ENCODE measurements at regions not wholly inside any gene's neighbourhood (a gene's known extent, or its start where the extent isn't known, plus 50 kb on each side); places are given as distances from the start of the nearest gene placed in this dataset.

DNA sequence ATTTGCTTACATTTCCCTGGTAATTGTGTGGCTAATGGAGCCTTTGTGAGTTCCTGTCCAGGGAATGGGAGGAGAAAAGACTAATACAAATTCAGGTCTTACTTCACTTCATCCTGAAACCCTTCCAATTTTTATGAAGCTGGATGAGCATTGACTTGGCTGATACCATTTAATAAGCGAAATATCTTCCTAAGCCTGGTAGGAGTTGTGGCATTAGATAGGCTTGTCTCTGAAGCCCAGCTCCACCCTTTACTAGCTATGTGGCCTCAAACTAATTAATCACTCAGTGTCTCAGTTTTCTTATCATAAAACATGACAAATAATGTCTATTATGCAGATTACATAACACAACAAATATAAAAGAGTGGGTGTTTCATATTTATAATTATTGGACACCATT, 106.3 kb downstream of the FGF9 start:
- TF ChIP-seq, protein P1, sequence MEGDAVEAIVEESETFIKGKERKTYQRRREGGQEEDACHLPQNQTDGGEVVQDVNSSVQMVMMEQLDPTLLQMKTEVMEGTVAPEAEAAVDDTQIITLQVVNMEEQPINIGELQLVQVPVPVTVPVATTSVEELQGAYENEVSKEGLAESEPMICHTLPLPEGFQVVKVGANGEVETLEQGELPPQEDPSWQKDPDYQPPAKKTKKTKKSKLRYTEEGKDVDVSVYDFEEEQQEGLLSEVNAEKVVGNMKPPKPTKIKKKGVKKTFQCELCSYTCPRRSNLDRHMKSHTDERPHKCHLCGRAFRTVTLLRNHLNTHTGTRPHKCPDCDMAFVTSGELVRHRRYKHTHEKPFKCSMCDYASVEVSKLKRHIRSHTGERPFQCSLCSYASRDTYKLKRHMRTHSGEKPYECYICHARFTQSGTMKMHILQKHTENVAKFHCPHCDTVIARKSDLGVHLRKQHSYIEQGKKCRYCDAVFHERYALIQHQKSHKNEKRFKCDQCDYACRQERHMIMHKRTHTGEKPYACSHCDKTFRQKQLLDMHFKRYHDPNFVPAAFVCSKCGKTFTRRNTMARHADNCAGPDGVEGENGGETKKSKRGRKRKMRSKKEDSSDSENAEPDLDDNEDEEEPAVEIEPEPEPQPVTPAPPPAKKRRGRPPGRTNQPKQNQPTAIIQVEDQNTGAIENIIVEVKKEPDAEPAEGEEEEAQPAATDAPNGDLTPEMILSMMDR (conservative IDR thresholded peaks at IDR 0.05; ENCODE audit: low read depth in 2 of 2), result no peak
- no peak for TF ChIP-seq EZH2 (IDR thresholded peaks at IDR 0.05; ENCODE audit: low read depth, unreplicated experiment)
- TF ChIP-seq EZH2phosphoT487 (IDR thresholded peaks at IDR 0.05; ENCODE audit: unreplicated experiment), result no peak
- no peak for TF ChIP-seq REST (IDR thresholded peaks at IDR 0.05; ENCODE audit: unreplicated experiment)
- no peak for TF ChIP-seq POLR2AphosphoS5 (IDR thresholded peaks at IDR 0.05; ENCODE audit: low read depth)
- no peak for TF ChIP-seq CREB1 (CRISPR knock-in tag; IDR thresholded peaks at IDR 0.05; ENCODE audit: low read depth)
- no peak for TF ChIP-seq ZNF114 (CRISPR knock-in tag; IDR thresholded peaks at IDR 0.05)
- TF ChIP-seq JUNB (IDR thresholded peaks at IDR 0.05; ENCODE audit: unreplicated experiment), result no peak
- TF ChIP-seq NANOG (IDR thresholded peaks at IDR 0.05; ENCODE audit: borderline replicate concordance), result no peak
- TF ChIP-seq, protein P2, sequence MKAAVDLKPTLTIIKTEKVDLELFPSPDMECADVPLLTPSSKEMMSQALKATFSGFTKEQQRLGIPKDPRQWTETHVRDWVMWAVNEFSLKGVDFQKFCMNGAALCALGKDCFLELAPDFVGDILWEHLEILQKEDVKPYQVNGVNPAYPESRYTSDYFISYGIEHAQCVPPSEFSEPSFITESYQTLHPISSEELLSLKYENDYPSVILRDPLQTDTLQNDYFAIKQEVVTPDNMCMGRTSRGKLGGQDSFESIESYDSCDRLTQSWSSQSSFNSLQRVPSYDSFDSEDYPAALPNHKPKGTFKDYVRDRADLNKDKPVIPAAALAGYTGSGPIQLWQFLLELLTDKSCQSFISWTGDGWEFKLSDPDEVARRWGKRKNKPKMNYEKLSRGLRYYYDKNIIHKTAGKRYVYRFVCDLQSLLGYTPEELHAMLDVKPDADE (IDR thresholded peaks at IDR 0.05), result no peak
- TF ChIP-seq STAT1 (IDR thresholded peaks at IDR 0.05; ENCODE audit: unreplicated experiment), result no peak
- TF ChIP-seq ZNF331 (CRISPR knock-in tag; IDR thresholded peaks at IDR 0.05; ENCODE audit: low read depth), result no peak

Data from GM23338 (cell line).